Smooth muscle cell (in vitro differentiated cells): ENCODE measurements at regions not wholly inside any gene's neighbourhood (a gene's known extent, or its start where the extent isn't known, plus 50 kb on each side); places are given as distances from the start of the nearest gene placed in this dataset.
A peak's percentile ranks its signal among the peaks of the same experiment; 100 is the strongest.

Experiments used
- DNase-seq: peaks from one replicate; lab custom pipeline; 2025; ENCODE audit not compliant: unreplicated experiment; lab: John Stamatoyannopoulos, UW
- H2AFZ ChIP-seq: fragments of 200-600 bp; sonication (generic); 2 replicates; pipeline ENCODE4 v1.6.0; 2016; ENCODE audit warnings: antibody characterized with exemption, low read depth, mild to moderate bottlenecking
- H3F3A ChIP-seq: fragments of 200-600 bp; sonication (generic); 2 replicates; pipeline ENCODE4 v1.6.0; 2017; ENCODE audit warnings: antibody characterized with exemption, low read depth
- H3K27ac ChIP-seq: fragments of 200-600 bp; sonication (generic); 2 replicates; pipeline ENCODE4 v1.5.1; 2016; ENCODE audit warnings: low read depth, mild to moderate bottlenecking
- H3K27me3 ChIP-seq: fragments of 200-600 bp; sonication (generic); 2 replicates; pipeline ENCODE4 v1.6.1; 2016; ENCODE audit warnings: low read depth, mild to moderate bottlenecking
- H3K36me3 ChIP-seq: fragments of 200-600 bp; sonication (generic); 2 replicates; pipeline ENCODE4 v1.5.1; 2016; ENCODE audit warnings: low read depth
- H3K4me1 ChIP-seq: fragments of 200-600 bp; sonication (generic); 2 replicates; pipeline ENCODE4 v1.5.1; 2016; ENCODE audit warnings: low read depth
- H3K4me2 ChIP-seq: fragments of 200-600 bp; sonication (generic); 2 replicates; pipeline ENCODE4 v1.6.0; 2016; ENCODE audit warnings: mild to moderate bottlenecking
- H3K4me3 ChIP-seq: fragments of 200-600 bp; sonication (generic); 2 replicates; pipeline ENCODE4 v1.5.1; 2016; ENCODE audit warnings: mild to moderate bottlenecking
- H3K79me2 ChIP-seq: fragments of 200-600 bp; sonication (generic); 2 replicates; pipeline ENCODE4 v1.6.0; 2016; ENCODE audit warnings: low read depth, mild to moderate bottlenecking
- H3K9ac ChIP-seq: fragments of 200-600 bp; sonication (generic); 2 replicates; pipeline ENCODE4 v1.6.0; 2016; ENCODE audit warnings: low read depth
- H3K9me3 ChIP-seq: fragments of 200-600 bp; sonication (generic); replicated peaks from 2 replicates; pipeline ENCODE4 v1.5.1; 2016; ENCODE audit warnings: low read depth
- H4K20me1 ChIP-seq: fragments of 200-600 bp; sonication (generic); 2 replicates; pipeline ENCODE4 v1.6.0; 2016; ENCODE audit warnings: low read depth
- WGBS: methylation state at CpG from one replicate; pipeline ENCODE4 v1.1.7; 2016; ENCODE audit warnings: low lambda C conversion rate; 5-methylcytosine and 5-hydroxymethylcytosine counted together
- TF ChIP-seq, protein P1 (sequence below): fragments of 200-600 bp; sonication (generic); IDR thresholded peaks from 2 replicates; pipeline ENCODE4 v1.5.1; 2017; ENCODE audit warnings: borderline replicate concordance, mild to moderate bottlenecking, antibody characterized with exemption; ENCODE audit not compliant: insufficient read depth, poor library complexity, severe bottlenecking

DNA sequence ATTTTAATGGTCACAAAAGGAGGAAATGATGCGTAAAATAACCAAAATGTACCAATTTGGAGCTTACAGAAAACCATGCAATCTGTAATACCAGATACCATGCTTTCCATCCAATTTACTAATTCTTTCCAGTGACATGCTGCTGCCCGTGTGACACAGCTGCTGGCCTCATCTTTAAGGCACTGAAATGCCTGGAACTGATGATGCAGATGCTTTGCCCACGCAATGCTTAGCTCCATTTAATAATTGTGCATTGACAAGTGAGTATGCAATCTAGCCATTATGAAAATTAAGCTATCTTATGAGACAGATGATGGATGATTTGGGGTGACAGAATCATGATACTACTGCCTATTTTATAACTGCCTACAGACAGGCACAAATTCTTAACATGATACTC is 169.2 kb upstream of the CTNND2 start:
- no peaks in the 10 kb centered on the region for H3K36me3 ChIP-seq
- no peaks in the 10 kb centered on the region for H3K27me3 ChIP-seq
- H2AFZ ChIP-seq: no peak overlapping the region
- no peaks in the 10 kb centered on the region for H3K79me2 ChIP-seq
- no peaks in the 10 kb centered on the region for H4K20me1 ChIP-seq
- H3K9ac ChIP-seq: no peak overlapping the region
- H3K9me3 ChIP-seq: no peaks in the 10 kb centered on the region
- no peak for DNase-seq
- no peak overlapping the region for H3K4me2 ChIP-seq
- H3K27ac ChIP-seq: no peak overlapping the region
- no peak overlapping the region for H3K4me3 ChIP-seq
- 57% methylated on average over 3 of the region's 3 CpGs for WGBS
- TF ChIP-seq, protein P1, sequence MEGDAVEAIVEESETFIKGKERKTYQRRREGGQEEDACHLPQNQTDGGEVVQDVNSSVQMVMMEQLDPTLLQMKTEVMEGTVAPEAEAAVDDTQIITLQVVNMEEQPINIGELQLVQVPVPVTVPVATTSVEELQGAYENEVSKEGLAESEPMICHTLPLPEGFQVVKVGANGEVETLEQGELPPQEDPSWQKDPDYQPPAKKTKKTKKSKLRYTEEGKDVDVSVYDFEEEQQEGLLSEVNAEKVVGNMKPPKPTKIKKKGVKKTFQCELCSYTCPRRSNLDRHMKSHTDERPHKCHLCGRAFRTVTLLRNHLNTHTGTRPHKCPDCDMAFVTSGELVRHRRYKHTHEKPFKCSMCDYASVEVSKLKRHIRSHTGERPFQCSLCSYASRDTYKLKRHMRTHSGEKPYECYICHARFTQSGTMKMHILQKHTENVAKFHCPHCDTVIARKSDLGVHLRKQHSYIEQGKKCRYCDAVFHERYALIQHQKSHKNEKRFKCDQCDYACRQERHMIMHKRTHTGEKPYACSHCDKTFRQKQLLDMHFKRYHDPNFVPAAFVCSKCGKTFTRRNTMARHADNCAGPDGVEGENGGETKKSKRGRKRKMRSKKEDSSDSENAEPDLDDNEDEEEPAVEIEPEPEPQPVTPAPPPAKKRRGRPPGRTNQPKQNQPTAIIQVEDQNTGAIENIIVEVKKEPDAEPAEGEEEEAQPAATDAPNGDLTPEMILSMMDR: no peak
- no peaks in the 10 kb centered on the region for H3F3A ChIP-seq
- no peaks in the 10 kb centered on the region for H3K4me1 ChIP-seq

DNA sequence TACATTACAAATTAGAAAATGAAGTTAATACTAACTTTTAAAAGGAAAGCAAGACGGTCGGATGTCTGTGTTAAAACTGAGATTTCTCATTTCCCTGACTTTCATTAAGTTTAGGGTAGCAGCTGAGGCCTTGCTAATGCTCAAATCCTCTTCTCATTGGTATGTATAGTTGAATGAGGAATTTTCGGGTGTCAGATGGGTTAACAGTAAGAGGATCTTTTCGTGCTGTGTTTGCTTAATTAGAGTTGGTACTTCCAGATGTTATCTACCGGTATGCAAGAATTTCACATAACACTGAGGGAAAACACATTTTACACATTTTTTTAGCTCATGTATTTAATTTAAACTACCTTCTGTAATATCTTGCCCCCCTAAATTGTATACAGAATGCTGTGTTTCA is 168.2 kb upstream of the CTNND2 start:
- TF ChIP-seq, protein P1: no peak
- Histone ChIP-seq H3F3A (no peaks in the 10 kb centered on the region), H3K27ac (no peak overlapping the region), H3K4me2 (no peak overlapping the region), H3K79me2 (no peaks in the 10 kb centered on the region), H2AFZ (no peak overlapping the region), H3K27me3 (no peaks in the 10 kb centered on the region), H4K20me1 (no peaks in the 10 kb centered on the region), H3K4me3 (no peak overlapping the region), H3K9me3 (no peaks in the 10 kb centered on the region), H3K9ac (no peak overlapping the region), H3K36me3 (no peaks in the 10 kb centered on the region), H3K4me1 (no peaks in the 10 kb centered on the region)
- DNase-seq: no peak
- WGBS: 60% methylated on average over 5 of the region's 5 CpGs

DNA sequence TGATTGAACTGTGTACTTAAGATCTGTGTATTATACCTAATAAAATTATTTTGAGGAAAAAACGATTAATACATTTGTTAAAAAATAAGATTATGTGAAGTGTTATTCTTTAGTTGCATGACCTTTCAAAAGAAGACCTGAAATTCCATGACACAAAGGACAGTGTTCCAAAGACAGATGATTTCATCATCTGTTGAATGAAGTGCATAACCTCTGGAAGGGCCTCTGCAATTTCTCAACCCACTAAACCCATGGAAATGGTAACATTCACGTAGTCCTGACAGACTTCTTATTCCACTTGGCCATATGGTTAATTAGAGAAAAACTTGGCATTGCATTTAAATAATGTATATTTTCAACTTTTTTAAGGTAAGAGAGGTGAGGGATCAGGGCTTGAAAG is 167.2 kb upstream of the CTNND2 start:
- Histone ChIP-seq H3K9me3 (no peaks in the 10 kb centered on the region), H3K4me1 (no peaks in the 10 kb centered on the region), H3K79me2 (no peaks in the 10 kb centered on the region), H2AFZ (no peak overlapping the region), H3K27ac (no peak overlapping the region), H3K36me3 (no peaks in the 10 kb centered on the region), H3K9ac (no peak overlapping the region), H3F3A (no peaks in the 10 kb centered on the region), H3K27me3 (no peaks in the 10 kb centered on the region), H3K4me2 (no peak overlapping the region), H3K4me3 (no peak overlapping the region), H4K20me1 (no peaks in the 10 kb centered on the region)
- 87% methylated on average over 2 of the region's 2 CpGs for WGBS
- TF ChIP-seq, protein P1: no peak
- DNase-seq: no peak

DNA sequence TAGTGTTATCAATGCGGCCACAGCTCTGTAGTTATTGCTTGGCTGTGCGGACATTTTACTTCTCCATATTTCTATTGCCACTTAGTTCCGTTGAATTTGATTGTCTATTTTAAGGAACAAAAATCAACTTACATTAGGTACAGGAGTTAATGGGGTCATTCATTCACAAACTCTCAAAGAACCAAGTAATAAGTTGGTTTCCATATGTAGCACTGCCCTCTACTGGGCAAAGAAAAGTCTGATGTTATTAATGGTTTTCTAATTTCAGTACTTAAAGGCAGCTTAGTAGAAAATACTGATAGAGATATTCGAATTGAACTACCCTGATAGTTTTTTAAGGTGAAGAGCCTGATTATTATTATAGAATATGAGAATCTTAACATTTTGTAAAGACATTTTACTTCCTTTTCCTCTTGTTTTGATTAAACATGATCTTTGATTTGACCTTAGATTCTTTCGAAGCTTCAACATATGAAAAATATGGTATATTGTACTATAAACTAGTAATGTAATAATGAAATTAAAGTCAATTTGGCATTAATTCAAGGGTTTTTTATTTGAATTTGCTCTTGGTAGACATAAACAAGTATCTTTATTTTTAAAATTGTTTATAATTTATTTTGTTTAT is 119.5 kb upstream of the CTNND2 start:
- 51% methylated on average over 5 of the region's 5 CpGs for WGBS
- Histone ChIP-seq H2AFZ (no peak overlapping the region), H3K9me3 (no peaks in the 10 kb centered on the region), H4K20me1 (no peaks in the 10 kb centered on the region), H3K4me1 (no peaks in the 10 kb centered on the region), H3K36me3 (no peaks in the 10 kb centered on the region), H3K27ac (no peak overlapping the region), H3F3A (no peaks in the 10 kb centered on the region), H3K27me3 (no peaks in the 10 kb centered on the region), H3K4me3 (no peak overlapping the region), H3K79me2 (no peaks in the 10 kb centered on the region), H3K4me2 (no peak overlapping the region), H3K9ac (no peak overlapping the region)
- no peak for DNase-seq
- TF ChIP-seq, protein P1: peak; percentile 81
